HG03103 (cell line): ENCODE measurements at regions not wholly inside any gene's neighbourhood (a gene's known extent, or its start where the extent isn't known, plus 50 kb on each side); places are given as distances from the start of the nearest gene placed in this dataset.

Experiments used
- ATAC-seq: cut with Tn5 transposase; IDR thresholded peaks from one replicate; pipeline ENCODE4 v1.9.1; 2021; ENCODE audit warnings: low read depth; ENCODE audit not compliant: unreplicated experiment

- peak; percentile 73 for ATAC-seq
These were observed 175.5 kb upstream of the SERP2 start for GRCh38 chr13:44197791-44198770.

GRCh38 chr13:44198826-44199225 is 174.8 kb upstream of the SERP2 start:
- no peak for ATAC-seq

GRCh38 chr13:44199627-44200207 is 173.9 kb upstream of the SERP2 start:
- ATAC-seq = no peak

- ATAC-seq = no peak
These were observed 167.2 kb upstream of the SERP2 start for GRCh38 chr13:44206434-44206833.

- ATAC-seq = no peak
These were observed 166.1 kb upstream of the SERP2 start for GRCh38 chr13:44207476-44207875.

- no peak for ATAC-seq
These were observed 163.1 kb upstream of the SERP2 start for GRCh38 chr13:44210525-44210924.

- no peak for ATAC-seq
These were observed 162.3 kb upstream of the SERP2 start for GRCh38 chr13:44211286-44211685.

GRCh38 chr13:44211704-44212346 is 161.8 kb upstream of the SERP2 start:
- ATAC-seq = no peak

GRCh38 chr13:44212633-44213396 is 160.8 kb upstream of the SERP2 start:
- no peak for ATAC-seq

GRCh38 chr13:44218501-44219240 is 155.0 kb upstream of the SERP2 start:
- no peak for ATAC-seq

GRCh38 chr13:44219577-44220548 is 153.8 kb upstream of the SERP2 start:
- no peak for ATAC-seq

GRCh38 chr13:44220948-44221347 is 152.7 kb upstream of the SERP2 start:
- ATAC-seq = no peak

- no peak for ATAC-seq
These were observed 152.0 kb upstream of the SERP2 start for GRCh38 chr13:44221657-44222056.

- ATAC-seq = no peak
These were observed 149.7 kb upstream of the SERP2 start for GRCh38 chr13:44223770-44224444.

GRCh38 chr13:44224450-44225149 is 149.0 kb upstream of the SERP2 start:
- no peak for ATAC-seq

GRCh38 chr13:44229371-44230030 is 144.1 kb upstream of the SERP2 start:
- no peak for ATAC-seq

GRCh38 chr13:44230071-44230470 is 143.6 kb upstream of the SERP2 start:
- ATAC-seq = no peak
